GM12878 (cell line): ENCODE measurements at regions not wholly inside any gene's neighbourhood (a gene's known extent, or its start where the extent isn't known, plus 50 kb on each side); places are given as distances from the start of the nearest gene placed in this dataset.

Experiments
- ATAC-seq: fragments of 200-7000 bp; cut with Tn5 transposase; 3 replicates; pipeline ENCODE4 v1.9.1; 2020; ENCODE audit warnings: mild to moderate bottlenecking, moderate library complexity
- BruUV-seq: library from RNA; stranded (reverse); fragments of 400-500 nt; replicated peaks from 2 replicates; lab custom pipeline; 2021; lab: Mats Ljungman, UMichigan
- CTCF ChIA-PET: fragments of 300-600 bp; sonication (Branson Sonifier 250); formaldehyde crosslinking; extraction: SDS; loops from one replicate; lab custom pipeline; 2021; ENCODE audit warnings: inconsistent platforms; lab: Yijun Ruan, JAX
- POLR2A ChIA-PET: fragments of 350-600 bp; formaldehyde crosslinking; extraction: SDS; loops from one replicate; lab custom pipeline; 2021; ENCODE audit warnings: inconsistent platforms; lab: Charles Lee
- RAD21 ChIA-PET: fragments of 300-600 bp; sonication (Branson Sonifier 250); formaldehyde crosslinking; loops from one replicate; lab custom pipeline; 2023; ENCODE audit warnings: antibody characterized with exemption; ENCODE audit not compliant: unreplicated experiment; lab: Charles Lee
- SMC1A ChIA-PET: fragments of 300-600 bp; sonication (Branson Sonifier 250); formaldehyde crosslinking; loops from one replicate; lab custom pipeline; 2023; ENCODE audit not compliant: unreplicated experiment, uncharacterized antibody; lab: Charles Lee
- DNase-seq: peaks from one replicate; pipeline ENCODE4 v3.0.0-alpha.2; 2011; ENCODE audit warnings: low read depth, low spot score
- FAIRE-seq: peaks from 3 replicates; lab custom pipeline; 2011; peaks lifted over from hg19 to GRCh38; lab: Jason Lieb, UNC
- H2AFZ ChIP-seq: 2 replicates; pipeline ENCODE4 v1.6.0; 2011; ENCODE audit warnings: low read depth, low read length, control low read depth; ENCODE audit not compliant: control insufficient read depth
- H3K27ac ChIP-seq: 2 replicates; pipeline ENCODE4 v1.5.1; 2011; ENCODE audit warnings: control low read depth; ENCODE audit not compliant: control insufficient read depth, insufficient read depth
- H3K27me3 ChIP-seq, 2 experiments: replicated peaks in 1 of 2; 2 replicates each; pipeline versions ENCODE4 v1.6.0 to v1.6.1; 2011; ENCODE audit warnings: low read length in 1 of 2; ENCODE audit not compliant: control insufficient read depth in 2 of 2, insufficient read depth in 2 of 2
- H3K36me3 ChIP-seq, 2 experiments: 2 replicates each; pipeline ENCODE4 v1.5.1; 2011; ENCODE audit warnings: low read length in 1 of 2; ENCODE audit not compliant: control insufficient read depth in 2 of 2, insufficient read depth in 2 of 2
- H3K4me1 ChIP-seq: 2 replicates; pipeline ENCODE4 v1.6.1; 2011; ENCODE audit warnings: mild to moderate bottlenecking, low read length, moderate library complexity, mixed read lengths; ENCODE audit not compliant: control insufficient read depth, insufficient read depth
- H3K4me2 ChIP-seq: 2 replicates; pipeline ENCODE4 v1.6.0; 2011; ENCODE audit warnings: control low read depth; ENCODE audit not compliant: control insufficient read depth, insufficient read depth
- H3K4me3 ChIP-seq: fragments of 200-600 bp; sonication (generic); 2 replicates; pipeline ENCODE4 v1.5.1; 2016
- H3K79me2 ChIP-seq: 2 replicates; pipeline ENCODE4 v1.6.0; 2011; ENCODE audit warnings: low read length; ENCODE audit not compliant: control insufficient read depth, insufficient read depth
- H3K9ac ChIP-seq: 2 replicates; pipeline ENCODE4 v1.8.0; 2011; ENCODE audit warnings: low read length, control low read depth, mixed read lengths; ENCODE audit not compliant: control insufficient read depth, insufficient read depth
- H3K9me3 ChIP-seq: replicated peaks from 3 replicates; pipeline ENCODE4 v1.5.1; 2011; ENCODE audit warnings: mild to moderate bottlenecking, low read length; ENCODE audit not compliant: control insufficient read depth, insufficient read depth
- H4K20me1 ChIP-seq: 2 replicates; pipeline ENCODE4 v1.6.0; 2011; ENCODE audit not compliant: control insufficient read depth, insufficient read depth
- CREB1 ChIP-seq: IDR thresholded peaks from 2 replicates; pipeline ENCODE4 v1.6.1; 2012; ENCODE audit warnings: low read depth, mild to moderate bottlenecking, inconsistent platforms
- GABPA ChIP-seq: IDR thresholded peaks from 2 replicates; pipeline ENCODE4 v1.6.1; 2014; ENCODE audit warnings: antibody characterized with exemption, low read depth, mild to moderate bottlenecking, inconsistent platforms
- IRF5 ChIP-seq: fragments of 450-650 bp; IDR thresholded peaks from 2 replicates; pipeline ENCODE4 v1.6.1; 2017; ENCODE audit warnings: borderline replicate concordance
- JUND ChIP-seq: IDR thresholded peaks from 2 replicates; pipeline ENCODE4 v1.6.1; 2012; ENCODE audit warnings: low read depth, mild to moderate bottlenecking, low read length, improper control_type of control experiment, moderate library complexity
- MTA3 ChIP-seq: IDR thresholded peaks from 2 replicates; pipeline ENCODE4 v1.6.1; 2012; ENCODE audit warnings: low read length, inconsistent platforms, borderline replicate concordance
- MXI1 ChIP-seq: fragments of 150-350 bp; IDR thresholded peaks from 2 replicates; pipeline ENCODE4 v1.6.1; 2011; ENCODE audit warnings: low read depth, mild to moderate bottlenecking, inconsistent platforms, low read length, improper control_type of control experiment
- NFIC ChIP-seq: IDR thresholded peaks from 2 replicates; pipeline ENCODE4 v1.6.1; 2012; ENCODE audit warnings: low read depth, mild to moderate bottlenecking, inconsistent platforms, low read length, moderate library complexity
- NFXL1 ChIP-seq: fragments of 450-650 bp; IDR thresholded peaks from 2 replicates; pipeline ENCODE4 v1.6.1; 2017; ENCODE audit warnings: antibody characterized with exemption, mild to moderate bottlenecking, borderline replicate concordance
- RAD21 ChIP-seq: IDR thresholded peaks from 2 replicates; pipeline ENCODE4 v1.6.1; 2011; ENCODE audit warnings: mild to moderate bottlenecking, low read depth, low read length, moderate library complexity; ENCODE audit not compliant: insufficient read depth
- RELB ChIP-seq: fragments of 450-650 bp; IDR thresholded peaks from 2 replicates; pipeline ENCODE4 v1.6.1; 2017; ENCODE audit warnings: low read depth, mild to moderate bottlenecking, moderate library complexity
- SKIL ChIP-seq: fragments of 450-650 bp; IDR thresholded peaks from 2 replicates; pipeline ENCODE4 v1.6.1; 2017; ENCODE audit warnings: mild to moderate bottlenecking, low read depth, inconsistent platforms; ENCODE audit not compliant: poor library complexity, severe bottlenecking
- STAT1 ChIP-seq: fragments of 450-650 bp; conservative IDR thresholded peaks from 2 replicates; pipeline ENCODE4 v1.6.1; 2014; ENCODE audit warnings: antibody characterized with exemption, mild to moderate bottlenecking
- TBL1XR1 ChIP-seq: IDR thresholded peaks from 2 replicates; pipeline ENCODE4 v1.6.1; 2012; ENCODE audit warnings: low read depth, low read length, improper control_type of control experiment
- ZBTB4 ChIP-seq: fragments of 450-650 bp; formaldehyde crosslinking; IDR thresholded peaks from 2 replicates; pipeline ENCODE4 v1.4.0; 2022; ENCODE audit warnings: mild to moderate bottlenecking, moderate library complexity
- ZNF24 ChIP-seq: fragments of 450-650 bp; IDR thresholded peaks from 2 replicates; pipeline ENCODE4 v1.6.1; 2017; ENCODE audit warnings: antibody characterized with exemption, mild to moderate bottlenecking
- ZNF622 ChIP-seq: fragments of 450-650 bp; IDR thresholded peaks from 2 replicates; pipeline ENCODE4 v1.6.1; 2017; ENCODE audit warnings: mild to moderate bottlenecking, inconsistent platforms
- ZZZ3 ChIP-seq: IDR thresholded peaks from 2 replicates; pipeline ENCODE4 v1.6.1; 2011; ENCODE audit warnings: low read depth; ENCODE audit not compliant: control insufficient read depth, insufficient read length
- WGBS: methylation state at CpG from one replicate; pipeline ENCODE4 v1.1.6; 2016; ENCODE audit warnings: low lambda C conversion rate; ENCODE audit not compliant: insufficient replicate concordance, insufficient coverage; ENCODE audit errors: missing lambda C conversion rate; 5-methylcytosine and 5-hydroxymethylcytosine counted together
- in situ Hi-C: fragments of 300-500 bp; cut with MboI; formaldehyde crosslinking; loops from 9 replicates; pipeline ENCODE4 v1.14.3; 2018; ENCODE audit warnings: mixed read lengths
- intact Hi-C: fragments of 100-400 bp; cut with micrococcal nuclease; formaldehyde crosslinking; loops from one replicate; pipeline ENCODE4 v1.14.2; 2022; ENCODE audit not compliant: unreplicated experiment

- H3K27ac ChIP-seq = no peak overlapping the region
- ChIA-PET CTCF (no interaction called here), SMC1A (no interaction called here), RAD21 (no interaction called here), POLR2A (no interaction called here)
- no peaks in the 10 kb centered on the region for H4K20me1 ChIP-seq
- DNase-seq (no peak), ATAC-seq (no peak), FAIRE-seq (no peak)
- TF ChIP-seq GABPA = no peak
- TF ChIP-seq NFXL1 = no peak
- no peak for TF ChIP-seq STAT1
- TF ChIP-seq RAD21 = no peak
- no peak for TF ChIP-seq ZNF622
- TF ChIP-seq TBL1XR1 = no peak
- no peak for TF ChIP-seq RELB
- TF ChIP-seq ZBTB4 (CRISPR knock-in tag) = no peak
- TF ChIP-seq NFIC = no peak
- TF ChIP-seq ZNF24 = no peak
- no peak for TF ChIP-seq MXI1
- no peak for TF ChIP-seq IRF5
- TF ChIP-seq CREB1 = no peak
- TF ChIP-seq MTA3 = no peak
- no peak for TF ChIP-seq JUND
- TF ChIP-seq ZZZ3 = no peak
- no peak for TF ChIP-seq SKIL
- H3K27me3 ChIP-seq = no peaks in the 10 kb centered on the region
- no TSS peak for BruUV-seq
- WGBS = 8% methylated on average over 8 of the region's 8 CpGs
- intact Hi-C loops (no loop called here), in situ Hi-C loops (no loop called here)
- H3K9me3 ChIP-seq = no peaks in the 10 kb centered on the region
- no peak overlapping the region for H2AFZ ChIP-seq
- no peak overlapping the region for H3K4me3 ChIP-seq
- H3K79me2 ChIP-seq = no peaks in the 10 kb centered on the region
- no peak overlapping the region for H3K9ac ChIP-seq
- no peaks in the 10 kb centered on the region for H3K4me1 ChIP-seq
- no peaks in the 10 kb centered on the region for H3K36me3 ChIP-seq
- H3K4me2 ChIP-seq = no peak overlapping the region
Observed at GRCh38 chr7:42292991-42293521, 56.0 kb upstream of the GLI3 start.
